ENCODE measurements at regions not wholly inside any gene's neighbourhood (a gene's known extent, or its start where the extent isn't known, plus 50 kb on each side); places are given as distances from the start of the nearest gene placed in this dataset.

DNA sequence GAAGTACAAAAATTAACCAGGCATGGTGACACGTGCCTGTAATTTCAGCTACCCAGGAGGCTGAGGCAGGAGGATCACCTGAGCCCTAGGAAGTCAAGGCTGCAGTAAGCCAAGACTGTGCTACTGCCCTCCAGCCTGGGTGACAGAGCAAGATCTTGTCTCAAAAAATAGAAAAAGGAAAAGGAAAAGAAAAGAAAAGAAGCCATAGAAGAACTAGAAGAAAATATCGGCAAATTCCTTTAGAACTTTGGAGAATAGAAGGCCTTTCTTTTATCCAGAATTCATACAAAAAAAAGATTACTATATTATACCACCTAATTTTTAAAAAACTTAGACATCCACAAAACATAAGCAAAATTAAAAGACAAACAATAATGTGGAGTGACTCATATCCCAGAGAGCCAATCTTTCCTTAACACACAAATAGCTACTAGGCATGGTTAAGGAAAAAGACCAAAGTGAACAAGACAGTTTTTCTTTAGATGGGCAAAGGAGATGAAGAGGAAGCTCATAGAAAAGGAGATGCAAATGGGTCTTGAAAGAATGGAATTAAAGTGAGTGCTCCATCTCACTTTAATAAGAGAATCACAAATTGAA lies 251.1 kb upstream of the IRF2BP2 start:
- H3K4me3 ChIP-seq, result no peak overlapping the region
- H3K9me3 ChIP-seq, result no peaks in the 10 kb centered on the region
- ATAC-seq (ENCODE audit: insufficient number of reproducible peaks, low FRiP score, low read depth) (no peak), DNase-seq (ENCODE audit: low spot score) (no peak)
- TF ChIP-seq, protein P1, sequence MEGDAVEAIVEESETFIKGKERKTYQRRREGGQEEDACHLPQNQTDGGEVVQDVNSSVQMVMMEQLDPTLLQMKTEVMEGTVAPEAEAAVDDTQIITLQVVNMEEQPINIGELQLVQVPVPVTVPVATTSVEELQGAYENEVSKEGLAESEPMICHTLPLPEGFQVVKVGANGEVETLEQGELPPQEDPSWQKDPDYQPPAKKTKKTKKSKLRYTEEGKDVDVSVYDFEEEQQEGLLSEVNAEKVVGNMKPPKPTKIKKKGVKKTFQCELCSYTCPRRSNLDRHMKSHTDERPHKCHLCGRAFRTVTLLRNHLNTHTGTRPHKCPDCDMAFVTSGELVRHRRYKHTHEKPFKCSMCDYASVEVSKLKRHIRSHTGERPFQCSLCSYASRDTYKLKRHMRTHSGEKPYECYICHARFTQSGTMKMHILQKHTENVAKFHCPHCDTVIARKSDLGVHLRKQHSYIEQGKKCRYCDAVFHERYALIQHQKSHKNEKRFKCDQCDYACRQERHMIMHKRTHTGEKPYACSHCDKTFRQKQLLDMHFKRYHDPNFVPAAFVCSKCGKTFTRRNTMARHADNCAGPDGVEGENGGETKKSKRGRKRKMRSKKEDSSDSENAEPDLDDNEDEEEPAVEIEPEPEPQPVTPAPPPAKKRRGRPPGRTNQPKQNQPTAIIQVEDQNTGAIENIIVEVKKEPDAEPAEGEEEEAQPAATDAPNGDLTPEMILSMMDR (IDR thresholded peaks at IDR 0.05), result no peak
- no peak overlapping the region for H3K27ac ChIP-seq
- H3K4me1 ChIP-seq (ENCODE audit: control insufficient read depth in 1 of 2, low read depth in 2 of 2), result peaks cover 9 to 28% of the 10 kb centered on the region in 2 donors
- no peaks in the 10 kb centered on the region for H3K27me3 ChIP-seq (replicated peaks; ENCODE audit: insufficient read depth)
- H3K36me3 ChIP-seq, result no peaks in the 10 kb centered on the region

GRCh38 chr1:234858722-234859121 lies 248.7 kb upstream of the IRF2BP2 start:
- TF ChIP-seq, protein P1 (IDR thresholded peaks at IDR 0.05), result no peak

GRCh38 chr1:234856845-234857245 lies 246.9 kb upstream of the IRF2BP2 start:
- ATAC-seq (ENCODE audit: insufficient number of reproducible peaks, low FRiP score, low read depth), result no peak
- Histone ChIP-seq H3K27ac (no peak overlapping the region), H3K4me3 (no peak overlapping the region), H3K9me3 (no peaks in the 10 kb centered on the region), H3K27me3 (replicated peaks; ENCODE audit: insufficient read depth) (no peaks in the 10 kb centered on the region), H3K36me3 (no peaks in the 10 kb centered on the region), H3K4me1 (ENCODE audit: control insufficient read depth in 1 of 2, low read depth in 2 of 2) (peaks cover 0 to 1% of the 10 kb centered on the region in 2 donors)
- TF ChIP-seq, protein P1 (IDR thresholded peaks at IDR 0.05), result no peak
- no peak for DNase-seq (ENCODE audit: low spot score)

More at GRCh38 chr1:234858722-234859121, 248.7 kb upstream of the IRF2BP2 start:
- no peaks in the 10 kb centered on the region for H3K27me3 ChIP-seq (replicated peaks; ENCODE audit: insufficient read depth)
- H3K4me3 ChIP-seq, result no peak overlapping the region
- no peaks in the 10 kb centered on the region for H3K36me3 ChIP-seq
- peaks cover 4 to 15% of the 10 kb centered on the region in 2 donors for H3K4me1 ChIP-seq (ENCODE audit: control insufficient read depth in 1 of 2, low read depth in 2 of 2)
- no peak for ATAC-seq (ENCODE audit: insufficient number of reproducible peaks, low FRiP score, low read depth)
- H3K27ac ChIP-seq, result no peak overlapping the region
- no peaks in the 10 kb centered on the region for H3K9me3 ChIP-seq
- no peak for DNase-seq (ENCODE audit: low spot score)

- Histone ChIP-seq H3K27me3 (replicated peaks; ENCODE audit: insufficient read depth) (no peaks in the 10 kb centered on the region), H3K4me1 (ENCODE audit: control insufficient read depth in 1 of 2, low read depth in 2 of 2) (peaks cover 0 to 8% of the 10 kb centered on the region in 2 donors), H3K4me3 (no peak overlapping the region), H3K27ac (no peak overlapping the region), H3K9me3 (no peaks in the 10 kb centered on the region), H3K36me3 (no peaks in the 10 kb centered on the region)
- TF ChIP-seq, protein P1 (IDR thresholded peaks at IDR 0.05), result no peak
- no peak for DNase-seq (ENCODE audit: low spot score)
- ATAC-seq (ENCODE audit: insufficient number of reproducible peaks, low FRiP score, low read depth), result no peak
Observed at GRCh38 chr1:234855851-234856250, 245.9 kb upstream of the IRF2BP2 start.

- DNase-seq (ENCODE audit: low spot score) (no peak), ATAC-seq (ENCODE audit: insufficient number of reproducible peaks, low FRiP score, low read depth) (no peak)
- no peaks in the 10 kb centered on the region for H3K27me3 ChIP-seq (replicated peaks; ENCODE audit: insufficient read depth)
- no peaks in the 10 kb centered on the region for H3K9me3 ChIP-seq
- no peaks in the 10 kb centered on the region for H3K36me3 ChIP-seq
- H3K4me1 ChIP-seq (ENCODE audit: control insufficient read depth in 1 of 2, low read depth in 2 of 2), result peaks cover 0 to 8% of the 10 kb centered on the region in 2 donors
- no peak overlapping the region for H3K27ac ChIP-seq
- no peak overlapping the region for H3K4me3 ChIP-seq
- TF ChIP-seq, protein P1 (IDR thresholded peaks at IDR 0.05), result no peak
Observed at GRCh38 chr1:234854645-234855039, 244.7 kb upstream of the IRF2BP2 start.

All from thoracic aorta (tissue), 2 donors.